CD4-positive, alpha-beta T cell treated with Interleukin-15 for 4 hours (primary cell): ENCODE measurements at regions not wholly inside any gene's neighbourhood (a gene's known extent, or its start where the extent isn't known, plus 50 kb on each side); places are given as distances from the start of the nearest gene placed in this dataset.

ENCODE experiments used
- DNase-seq: peaks from one replicate; pipeline ENCODE4 v3.0.0-alpha.2; 2020; ENCODE audit warnings: low spot score

DNA sequence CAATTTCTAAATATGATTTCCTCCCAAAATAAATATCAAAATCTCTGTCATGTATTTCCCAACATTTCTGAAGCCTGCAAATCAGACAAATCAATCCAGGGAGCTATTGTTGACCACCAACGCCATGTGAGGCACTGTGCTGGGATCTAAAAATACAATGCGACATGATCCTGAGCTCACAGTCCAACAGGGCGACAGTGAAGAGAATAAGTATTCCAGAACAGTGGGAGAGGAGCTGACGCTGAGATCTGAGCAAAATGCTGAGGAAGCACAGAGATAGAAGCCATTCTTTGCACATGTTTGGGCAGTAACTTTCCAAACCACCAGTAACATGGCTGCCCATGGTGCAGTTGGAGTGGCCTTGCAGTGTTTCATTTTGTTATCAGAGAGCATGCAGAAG, 412.5 kb downstream of the LRATD1 start:
- DNase-seq = no peak

DNA sequence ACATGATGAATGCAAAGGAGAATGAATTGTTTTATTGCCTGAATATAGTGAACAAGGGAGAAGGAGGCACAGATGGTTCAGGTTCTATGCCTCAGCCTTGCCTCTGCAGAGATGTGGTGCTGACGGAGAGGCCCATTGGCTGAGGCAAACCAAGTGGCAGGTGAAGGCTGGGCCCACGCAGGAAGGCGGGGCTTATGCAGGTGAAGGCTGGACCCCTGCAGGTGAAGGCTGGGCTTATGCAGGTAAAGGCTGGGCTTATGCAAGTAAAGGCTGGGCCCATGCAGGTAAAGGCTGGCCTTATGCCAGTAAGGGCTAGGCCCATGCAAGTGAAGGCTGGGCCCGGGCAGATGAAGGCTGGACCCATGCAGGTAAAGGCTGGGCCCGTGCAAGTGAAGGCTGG, 414.7 kb downstream of the LRATD1 start:
- no peak for DNase-seq

DNA sequence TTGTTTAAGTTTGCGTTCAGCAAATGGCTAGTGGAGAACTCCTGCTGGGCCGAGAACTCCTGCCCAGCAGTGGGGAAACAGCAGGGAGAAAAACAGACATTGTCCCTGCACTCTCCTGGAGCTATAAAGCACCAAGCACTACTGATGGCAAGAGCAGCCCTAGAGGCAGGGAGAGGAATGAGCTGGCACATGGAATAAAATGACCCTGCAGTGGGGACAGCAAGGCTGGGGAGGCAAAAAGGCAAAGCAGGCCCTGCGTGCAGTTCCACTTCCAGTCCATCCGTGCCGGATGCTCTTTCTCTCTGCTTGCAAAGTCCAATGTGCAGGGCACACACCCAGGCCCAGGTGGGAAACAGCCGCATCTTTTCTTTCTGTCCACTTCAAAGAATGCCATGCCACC, 415.5 kb downstream of the LRATD1 start:
- DNase-seq = no peak

DNA sequence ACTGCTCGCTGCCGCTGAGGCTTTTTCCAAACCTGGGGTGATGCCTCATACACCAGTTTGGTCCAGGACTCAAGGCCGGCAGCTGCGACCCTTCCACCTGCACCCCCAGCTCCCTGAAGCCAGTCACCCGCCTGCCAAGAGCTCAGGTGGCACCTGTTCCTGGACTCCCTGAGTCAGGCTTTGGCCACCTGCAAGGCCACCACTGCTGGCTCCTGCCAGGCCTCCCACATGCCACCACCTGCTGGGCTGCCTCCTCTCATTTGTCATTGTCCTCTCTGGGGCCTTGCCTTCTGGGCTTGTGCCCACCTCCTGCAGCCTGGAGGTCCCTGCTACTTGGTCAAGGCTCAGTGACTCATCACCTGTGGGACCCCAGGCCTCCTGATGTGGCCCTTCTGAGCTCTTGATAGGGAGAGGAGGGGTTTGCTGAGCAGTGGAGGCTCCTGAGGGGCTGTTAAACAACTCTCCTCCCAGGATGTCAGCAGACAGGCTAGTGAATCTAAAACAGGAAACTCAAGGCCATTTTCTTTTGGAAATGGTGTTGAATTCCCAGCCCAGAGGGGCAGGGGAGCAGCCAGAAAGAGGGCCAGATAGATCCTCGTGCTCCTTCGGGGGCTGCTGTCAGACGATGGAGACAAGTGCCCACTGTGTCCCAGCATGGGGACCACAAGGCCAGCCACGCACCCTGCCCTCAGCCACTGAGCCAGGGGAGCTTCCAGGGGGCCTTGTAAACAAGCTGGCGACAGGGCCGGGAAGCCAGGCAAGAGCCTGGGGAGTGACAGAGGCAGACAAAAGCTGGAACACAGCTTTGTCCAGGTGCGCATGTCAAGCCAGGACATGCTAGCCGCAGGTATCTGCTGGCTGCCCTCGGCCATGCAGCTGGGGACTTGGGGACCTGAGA, 416.8 kb downstream of the LRATD1 start:
- DNase-seq = no peak

DNA sequence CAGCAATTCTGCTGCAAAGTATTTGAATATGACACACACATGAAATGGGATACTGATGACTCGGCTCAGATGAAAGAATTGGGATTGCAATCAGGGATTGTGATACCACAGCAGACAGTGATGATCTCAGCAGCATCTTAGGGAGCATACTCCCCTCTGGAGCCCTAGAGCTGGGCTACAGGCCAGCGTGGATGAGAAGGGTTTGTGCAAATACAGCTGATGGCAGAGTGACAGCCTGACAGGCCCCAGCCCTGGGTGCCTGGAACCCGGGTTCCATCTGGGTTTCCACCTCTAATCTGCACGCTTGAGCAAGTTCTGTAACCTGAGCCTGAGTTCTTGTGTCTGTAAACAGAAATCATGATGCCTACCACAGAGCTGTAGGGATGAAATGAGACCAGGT, 418.0 kb downstream of the LRATD1 start:
- DNase-seq = no peak

DNA sequence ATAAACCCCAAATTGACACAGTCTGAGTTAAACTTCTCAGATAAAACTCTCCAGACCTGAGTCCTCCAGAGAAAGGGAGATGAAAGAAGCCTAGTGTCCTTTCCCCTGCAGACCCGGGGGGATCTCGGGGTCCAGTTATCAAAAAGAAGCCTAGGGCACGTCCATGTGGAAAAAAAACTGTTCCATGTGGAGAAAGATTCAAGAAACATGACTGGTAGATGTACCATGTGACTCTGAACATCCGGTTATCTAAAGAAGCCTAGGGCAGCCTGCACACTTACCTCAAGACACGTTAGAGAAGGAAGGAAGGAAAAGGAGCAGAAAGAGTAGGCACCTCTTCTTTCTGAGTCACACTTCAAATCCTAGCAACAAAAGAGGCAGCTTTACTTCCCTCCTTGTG, 421.0 kb downstream of the LRATD1 start:
- DNase-seq = no peak

DNA sequence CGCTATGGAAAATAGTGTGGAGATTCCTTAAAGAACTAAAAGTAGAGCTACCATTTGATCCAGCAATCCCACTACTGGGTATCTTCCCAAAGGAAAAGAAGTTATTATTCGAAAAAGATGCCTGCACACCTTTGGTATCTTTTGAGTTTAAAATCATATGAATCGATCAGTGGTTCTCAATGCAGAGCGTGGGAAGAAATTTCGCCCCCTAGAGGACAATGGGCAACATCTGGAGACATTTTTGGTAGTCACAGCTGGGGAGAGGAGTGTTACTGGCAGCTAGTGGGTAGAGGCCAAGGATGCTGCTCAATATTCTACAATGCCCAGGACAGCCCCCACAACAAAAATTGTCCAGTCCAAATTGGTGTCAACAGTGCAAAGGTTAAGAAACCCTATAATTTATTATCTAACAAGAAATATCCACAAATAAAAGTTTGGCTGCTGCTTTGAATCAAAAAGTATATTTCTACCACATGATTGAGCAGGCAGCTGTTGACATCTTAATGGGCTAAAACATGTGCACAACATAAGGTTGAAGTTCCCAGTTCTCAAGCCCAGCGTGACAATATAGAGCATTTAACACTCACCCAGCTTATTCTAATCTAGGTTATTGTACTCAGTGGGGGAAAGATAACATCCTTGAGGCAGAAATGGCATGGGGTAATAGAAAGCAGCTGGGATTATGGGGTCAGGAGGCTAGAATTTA, 425.7 kb downstream of the LRATD1 start:
- no peak for DNase-seq

DNA sequence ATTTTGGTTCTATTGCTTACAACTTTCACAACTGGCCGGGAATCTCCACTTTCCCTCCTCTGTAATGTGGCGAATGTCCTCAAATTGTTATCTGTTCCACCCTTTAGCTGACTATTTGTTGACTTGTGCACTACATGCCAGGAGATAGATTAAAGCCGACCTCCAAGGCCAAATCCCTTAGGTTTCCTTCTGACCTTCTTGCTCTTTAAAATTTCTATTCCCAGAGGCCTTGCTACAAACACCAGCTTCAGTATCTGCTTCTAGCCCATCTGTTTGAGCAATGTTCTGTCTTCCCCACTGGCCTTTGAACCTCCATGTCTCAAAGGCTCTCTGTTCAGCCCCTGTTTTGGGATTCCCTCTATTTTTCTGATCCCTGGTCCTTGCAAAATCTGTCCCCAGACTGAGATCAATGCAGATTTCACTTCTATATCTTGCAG, 426.2 kb downstream of the LRATD1 start:
- no peak for DNase-seq

DNA sequence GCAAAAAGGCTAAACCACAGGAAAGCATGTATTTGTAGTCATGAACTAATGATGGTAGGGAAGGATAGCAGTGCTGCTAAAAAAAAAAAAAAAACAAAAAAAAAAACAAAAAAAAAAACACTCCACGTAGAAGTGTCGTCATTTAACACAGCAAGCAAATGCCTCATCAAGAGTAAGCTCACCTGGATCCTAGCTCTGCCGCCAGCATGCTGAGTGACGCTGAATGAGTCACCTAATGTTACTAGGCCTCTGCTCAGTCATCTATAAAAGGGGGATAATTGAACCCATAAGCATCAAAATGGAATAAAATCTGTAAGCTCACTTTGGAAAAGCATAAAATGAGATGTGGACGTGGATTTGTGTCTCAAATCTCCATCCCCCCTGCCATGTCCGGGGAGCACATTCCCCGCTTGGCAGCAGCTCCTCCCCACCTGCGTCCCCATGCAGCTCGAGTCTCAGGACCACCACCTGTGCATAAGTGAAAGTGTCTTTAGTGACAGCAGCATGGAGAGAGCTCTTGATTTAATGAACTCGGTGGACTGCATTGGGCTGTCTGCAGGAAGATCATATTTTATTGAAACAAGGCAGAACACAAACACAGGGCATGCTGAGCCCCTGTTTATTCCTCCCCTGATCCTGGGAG, 427.5 kb downstream of the LRATD1 start:
- DNase-seq = no peak

DNA sequence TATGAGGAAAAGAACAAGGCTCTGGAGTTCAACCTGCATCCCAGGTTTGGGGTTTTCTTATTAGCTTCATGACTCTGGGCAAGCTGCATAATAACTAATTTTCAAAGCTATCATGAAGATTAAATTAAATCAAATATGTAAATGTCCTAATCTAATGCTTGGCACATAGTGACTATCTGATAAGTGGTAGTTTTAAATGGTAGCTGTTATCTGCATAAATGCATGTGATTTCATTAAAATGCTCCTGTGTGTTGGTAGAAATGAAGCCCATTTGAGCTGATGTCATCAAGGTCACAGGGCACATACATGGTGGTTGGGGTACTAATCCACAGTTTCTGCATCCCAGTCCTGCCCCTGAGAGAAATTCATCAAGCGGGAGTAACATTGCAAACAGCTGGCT, 428.8 kb downstream of the LRATD1 start:
- no peak for DNase-seq

DNA sequence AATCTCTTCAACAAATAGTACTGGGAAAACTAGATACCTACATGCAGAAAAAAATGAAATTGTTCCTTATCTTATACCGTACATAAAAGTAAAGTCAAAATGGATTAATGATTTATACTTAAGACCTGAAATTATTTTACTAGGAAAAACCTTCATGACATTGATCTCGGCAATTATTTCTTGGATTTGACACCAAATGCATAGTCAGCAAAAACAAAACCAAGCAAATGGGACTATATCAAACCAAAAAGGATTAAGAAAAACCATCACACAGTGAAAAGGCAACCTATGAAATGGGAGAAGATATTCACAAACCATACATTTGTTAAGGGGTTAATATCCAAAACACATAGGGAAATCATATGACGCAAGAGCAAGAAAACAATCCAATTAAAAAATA, 433.6 kb downstream of the LRATD1 start:
- no peak for DNase-seq

DNA sequence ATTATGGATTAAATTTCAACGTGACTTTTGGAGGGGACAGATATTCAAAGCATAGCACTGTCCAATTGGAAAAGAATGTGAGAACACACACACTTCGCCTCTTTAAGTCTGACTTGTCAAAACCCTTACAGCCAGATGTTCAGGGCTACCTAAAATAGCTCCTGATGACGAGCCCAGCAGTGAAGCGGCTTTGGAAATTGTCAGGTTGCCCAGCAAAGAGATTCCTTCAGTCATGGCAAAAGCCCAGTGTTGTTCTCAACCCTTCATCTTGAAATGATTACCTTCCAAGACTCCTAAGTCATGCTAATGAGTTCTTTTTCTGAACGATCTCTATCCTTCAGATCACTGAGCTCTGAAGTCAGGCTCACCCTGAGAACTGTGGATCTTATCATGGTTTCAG, 436.6 kb downstream of the LRATD1 start:
- DNase-seq = no peak

DNA sequence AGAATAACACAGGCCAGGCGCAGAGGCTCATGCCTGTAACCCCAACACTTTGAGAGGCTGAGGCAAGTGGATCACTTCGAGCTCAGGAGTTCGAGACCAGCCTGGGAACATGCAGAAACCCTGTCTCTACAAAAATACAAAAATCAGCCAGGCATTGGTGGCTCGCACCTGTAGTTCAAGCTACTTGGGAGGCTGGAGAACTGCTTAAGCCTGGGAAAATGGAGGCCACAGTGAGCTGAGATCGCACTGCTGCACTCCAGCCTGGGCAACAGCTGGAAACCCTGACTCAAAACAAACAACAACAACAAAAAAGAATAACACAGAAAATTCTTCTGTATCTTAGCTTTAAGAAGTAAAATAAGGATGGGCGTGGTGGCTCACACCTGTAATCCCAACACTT, 440.3 kb downstream of the LRATD1 start:
- no peak for DNase-seq

DNA sequence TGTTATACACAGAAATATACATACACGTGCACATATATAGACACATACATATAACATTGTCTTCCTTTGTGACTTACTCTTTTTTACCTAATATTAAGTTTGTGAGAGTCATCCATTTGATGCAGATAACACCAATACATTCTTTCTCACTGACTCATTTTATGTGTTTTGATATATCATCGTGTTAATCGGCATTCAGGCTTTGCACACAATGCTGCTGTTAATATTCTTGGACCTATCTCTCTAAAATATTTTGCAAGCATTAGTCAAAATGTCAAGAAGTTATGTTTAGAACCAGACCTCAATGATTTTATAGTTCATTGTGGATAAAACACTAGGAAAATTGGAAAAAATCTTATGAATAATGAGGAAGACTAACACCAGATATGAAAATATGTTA, 441.1 kb downstream of the LRATD1 start:
- no peak for DNase-seq

DNA sequence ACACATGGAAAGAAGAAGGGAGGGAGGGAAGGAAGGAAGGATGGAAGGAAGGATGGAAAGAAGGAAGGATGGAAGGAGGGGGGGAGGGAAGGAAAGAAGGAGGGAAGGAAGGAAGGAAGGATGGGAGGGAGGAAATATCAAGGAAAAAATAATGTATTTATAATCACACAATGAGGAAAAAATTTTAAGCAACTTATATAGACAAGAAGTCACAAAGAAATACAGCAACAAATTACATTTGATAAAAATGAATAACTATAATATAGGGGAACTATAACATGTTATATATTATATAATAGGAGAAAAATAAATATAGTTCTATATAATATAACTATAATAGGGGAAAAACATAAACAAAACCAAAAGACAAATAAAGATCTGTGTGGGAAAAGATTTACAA, 441.8 kb downstream of the LRATD1 start:
- no peak for DNase-seq

DNA sequence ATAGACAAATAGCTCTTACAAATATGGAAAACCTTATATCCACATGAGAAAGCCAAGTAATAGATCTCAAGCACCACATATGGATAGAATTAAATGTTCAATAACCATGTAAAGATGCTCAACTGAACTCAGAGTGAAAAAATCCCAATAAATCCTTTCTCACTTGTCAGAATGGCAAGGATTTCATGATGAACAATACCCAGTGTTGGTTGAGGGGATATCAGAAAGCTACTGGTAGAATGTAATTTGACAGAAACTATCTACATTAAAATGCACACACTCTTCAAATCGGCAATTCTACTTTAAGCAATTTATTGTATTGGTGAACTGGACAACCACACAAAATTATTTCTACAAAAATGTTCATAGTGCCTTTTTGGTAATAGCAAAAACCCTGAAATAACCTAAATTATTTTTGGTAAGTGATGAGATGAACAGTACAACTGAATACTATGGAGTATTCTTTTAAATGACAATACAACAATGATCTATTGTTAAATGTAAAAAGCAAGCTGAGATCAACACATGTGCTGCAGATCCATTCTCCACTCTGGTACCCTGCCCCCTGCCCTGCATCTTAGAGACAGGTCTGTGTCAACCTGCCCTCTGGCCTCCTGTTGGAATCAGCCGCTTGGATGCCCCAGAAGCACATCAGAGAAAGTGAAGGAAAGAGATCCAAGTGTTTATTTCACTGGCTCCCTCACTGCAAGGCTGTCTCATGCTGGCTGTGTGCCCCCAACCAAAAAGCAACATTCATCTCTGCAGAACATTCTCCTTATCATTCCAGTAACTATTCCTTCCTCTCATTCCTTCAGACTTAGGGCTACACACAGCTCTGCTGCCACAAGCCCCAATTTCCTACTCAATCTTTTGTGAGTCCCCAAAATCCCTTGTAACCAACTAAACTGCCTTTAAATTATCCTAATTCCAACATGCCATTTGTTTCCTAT, 442.5 kb downstream of the LRATD1 start:
- DNase-seq = no peak

DNA sequence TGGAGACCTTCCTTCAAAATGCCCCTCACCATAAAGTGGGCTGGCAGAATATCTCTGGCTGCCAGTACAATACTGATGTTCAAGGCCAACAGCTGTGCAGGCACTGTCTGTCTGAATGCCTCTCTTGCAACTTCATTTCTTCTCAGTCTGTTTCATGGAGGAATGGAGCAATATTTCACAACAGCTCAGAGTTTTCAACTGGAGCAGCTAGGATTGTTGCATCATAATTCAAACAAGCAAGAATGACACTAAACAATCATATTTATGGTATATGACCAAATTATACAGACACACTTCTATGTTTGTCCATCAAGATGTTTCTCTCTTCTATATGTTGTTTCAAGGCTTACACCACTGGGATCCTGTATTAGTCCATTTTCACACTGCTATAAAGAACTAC, 444.2 kb downstream of the LRATD1 start:
- no peak for DNase-seq

DNA sequence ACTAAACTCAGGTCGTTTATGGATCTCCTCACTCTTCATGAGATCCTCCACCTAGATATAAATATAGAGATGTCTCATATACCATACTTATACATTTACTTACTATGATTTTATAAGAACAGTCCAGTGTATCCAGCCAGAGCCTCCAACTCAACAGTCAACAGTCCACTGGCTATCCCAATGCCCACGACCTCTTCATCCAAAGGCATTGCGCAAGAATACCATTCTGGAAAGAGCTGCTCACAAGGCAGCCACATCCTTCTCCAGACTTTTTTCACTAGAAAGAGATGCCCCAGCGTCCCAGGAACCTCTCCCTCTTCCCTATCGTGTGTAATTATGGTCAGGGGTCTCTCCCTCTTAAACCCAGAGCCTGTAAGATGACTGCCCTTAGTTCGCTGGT, 448.8 kb downstream of the LRATD1 start:
- no peak for DNase-seq

DNA sequence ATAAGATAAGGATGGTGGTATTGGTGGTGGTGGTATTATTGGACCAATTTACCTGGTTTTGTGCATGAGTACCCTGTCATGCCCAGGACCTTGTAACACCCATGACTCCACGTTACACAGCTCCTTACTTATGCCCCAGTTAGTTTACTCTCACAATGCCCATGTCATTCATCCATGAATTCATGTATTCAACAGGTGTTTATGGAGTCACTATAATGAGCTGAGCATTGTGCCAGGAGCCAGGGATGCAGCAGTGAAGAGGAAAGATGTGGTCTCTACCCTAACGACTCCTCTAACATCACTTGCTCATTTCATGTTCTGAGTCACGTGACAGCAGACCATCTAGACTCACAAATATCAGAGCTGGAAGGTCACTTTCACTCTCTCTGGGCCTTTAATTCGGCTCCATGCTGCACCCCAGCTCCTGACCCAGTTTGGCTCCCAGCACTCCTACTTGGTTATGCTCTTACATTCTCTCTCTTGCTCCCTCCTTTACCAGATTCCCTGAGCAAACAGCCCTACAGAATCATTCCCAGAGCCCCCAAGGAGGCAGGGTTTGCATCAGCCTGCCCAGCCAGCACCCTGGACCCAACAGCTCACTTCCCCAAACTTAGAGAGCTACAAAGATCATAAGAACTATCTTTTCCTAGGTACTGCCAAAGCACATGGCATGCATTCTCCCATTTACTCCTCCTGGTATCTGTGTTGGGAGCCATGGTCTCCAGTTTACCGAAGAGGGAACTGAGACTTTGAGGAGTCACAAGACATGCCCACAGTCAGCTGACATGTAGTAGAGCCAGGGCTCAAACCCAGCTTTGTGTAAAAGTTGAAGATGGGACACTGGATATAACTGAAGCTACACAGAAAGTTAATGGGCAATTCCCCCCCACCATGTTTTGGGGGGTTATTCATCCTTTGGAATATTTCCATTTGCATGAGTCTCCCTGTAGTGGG, 449.9 kb downstream of the LRATD1 start:
- no peak for DNase-seq

DNA sequence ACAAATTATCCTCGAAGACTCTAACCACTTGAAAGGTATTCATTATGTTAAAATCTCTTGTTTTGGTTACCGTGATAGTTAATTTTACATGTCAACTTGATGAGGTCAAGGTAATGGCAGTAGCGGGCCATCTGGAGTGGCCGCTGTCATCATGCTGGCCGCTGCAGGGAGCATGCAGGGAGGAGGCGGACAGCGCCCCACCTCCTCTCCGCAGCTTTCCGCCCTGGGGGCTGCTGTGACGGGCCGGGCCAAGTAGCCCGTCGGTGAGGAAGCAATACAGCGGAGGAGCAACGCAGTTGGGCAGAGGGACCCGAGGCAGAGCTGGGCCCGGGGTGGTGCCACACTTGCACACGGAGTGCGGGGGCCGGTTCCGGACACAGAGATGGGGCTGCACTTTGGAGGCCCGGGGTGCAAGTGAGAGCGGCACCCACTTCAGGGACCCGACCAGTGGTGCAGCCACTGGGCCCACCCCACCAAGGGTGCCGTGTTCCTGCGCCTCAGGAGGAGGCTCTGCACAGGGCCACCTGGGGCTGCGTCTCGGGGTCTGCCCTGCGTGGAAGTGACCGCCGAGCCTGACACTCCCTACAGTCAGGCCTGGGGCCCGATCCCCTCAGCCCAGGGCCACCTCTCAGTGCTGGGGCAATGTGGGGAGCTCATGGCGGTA, 452.4 kb downstream of the LRATD1 start:
- DNase-seq = no peak
